ENCODE measurements at regions not wholly inside any gene's neighbourhood (a gene's known extent, or its start where the extent isn't known, plus 50 kb on each side); places are given as distances from the start of the nearest gene placed in this dataset.

GRCh38 chr18:77380695-77381094 lies 131.0 kb downstream of the GALR1 start:
- no peak overlapping the region for H3K27ac ChIP-seq
- H3K36me3 ChIP-seq = no peaks in the 10 kb centered on the region
- H3K27me3 ChIP-seq (replicated peaks; ENCODE audit: insufficient read depth) = no peaks in the 10 kb centered on the region
- DNase-seq (ENCODE audit: low spot score) = no peak
- TF ChIP-seq CTCF (IDR thresholded peaks at IDR 0.05) = no peak
- H3K4me3 ChIP-seq = no peak overlapping the region
- no peak for ATAC-seq (ENCODE audit: insufficient number of reproducible peaks, low FRiP score, low read depth)
- H3K9me3 ChIP-seq = no peaks in the 10 kb centered on the region
- no peaks in the 10 kb centered on the region for H3K4me1 ChIP-seq (ENCODE audit: control insufficient read depth in 1 of 2, low read depth in 2 of 2)

DNA sequence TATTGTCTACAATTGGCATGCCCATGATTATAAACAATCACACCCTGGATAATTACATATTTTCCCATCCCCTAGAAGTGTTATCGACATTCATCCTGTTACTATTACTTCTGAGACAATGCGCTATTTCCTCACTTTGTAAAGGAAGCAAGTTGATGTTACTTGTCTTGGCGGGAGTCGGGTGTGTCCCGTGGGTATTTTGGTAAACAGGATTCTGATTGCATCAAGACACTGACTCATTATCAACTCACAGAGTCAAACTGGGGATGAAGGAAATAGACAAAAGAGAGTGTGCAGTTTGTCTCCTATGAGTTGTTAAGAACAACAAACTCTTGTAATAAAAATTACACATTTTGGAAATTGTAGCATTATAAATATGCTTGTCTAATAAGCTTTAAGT lies 142.7 kb downstream of the GALR1 start:
- no peak overlapping the region for H3K4me3 ChIP-seq
- ATAC-seq (ENCODE audit: insufficient number of reproducible peaks, low FRiP score, low read depth) (no peak), DNase-seq (ENCODE audit: low spot score) (no peak)
- no peak for TF ChIP-seq CTCF (IDR thresholded peaks at IDR 0.05)
- H3K27ac ChIP-seq = no peak overlapping the region
- H3K4me1 ChIP-seq (ENCODE audit: control insufficient read depth in 1 of 2, low read depth in 2 of 2) = no peaks in the 10 kb centered on the region
- no peaks in the 10 kb centered on the region for H3K9me3 ChIP-seq
- no peaks in the 10 kb centered on the region for H3K27me3 ChIP-seq (replicated peaks; ENCODE audit: insufficient read depth)
- no peaks in the 10 kb centered on the region for H3K36me3 ChIP-seq

- Histone ChIP-seq H3K27me3 (replicated peaks; ENCODE audit: insufficient read depth) (no peaks in the 10 kb centered on the region), H3K4me3 (no peak overlapping the region), H3K4me1 (ENCODE audit: control insufficient read depth in 1 of 2, low read depth in 2 of 2) (no peaks in the 10 kb centered on the region), H3K9me3 (no peaks in the 10 kb centered on the region), H3K27ac (no peak overlapping the region), H3K36me3 (no peaks in the 10 kb centered on the region)
- no peak for DNase-seq (ENCODE audit: low spot score)
- no peak for TF ChIP-seq CTCF (IDR thresholded peaks at IDR 0.05)
- ATAC-seq (ENCODE audit: insufficient number of reproducible peaks, low FRiP score, low read depth) = no peak
Measured at GRCh38 chr18:77393519-77393918, 143.9 kb downstream of the GALR1 start.

- ATAC-seq (ENCODE audit: insufficient number of reproducible peaks, low FRiP score, low read depth) (no peak), DNase-seq (ENCODE audit: low spot score) (no peak)
- Histone ChIP-seq H3K9me3 (no peaks in the 10 kb centered on the region), H3K27me3 (replicated peaks; ENCODE audit: insufficient read depth) (no peaks in the 10 kb centered on the region), H3K27ac (no peak overlapping the region), H3K36me3 (no peaks in the 10 kb centered on the region), H3K4me3 (no peak overlapping the region), H3K4me1 (ENCODE audit: control insufficient read depth in 1 of 2, low read depth in 2 of 2) (no peaks in the 10 kb centered on the region)
- no peak for TF ChIP-seq CTCF (IDR thresholded peaks at IDR 0.05)
Measured at GRCh38 chr18:77395953-77396352, 146.3 kb downstream of the GALR1 start.

GRCh38 chr18:77397056-77397455 lies 147.4 kb downstream of the GALR1 start:
- Histone ChIP-seq H3K27ac (no peak overlapping the region), H3K27me3 (replicated peaks; ENCODE audit: insufficient read depth) (no peaks in the 10 kb centered on the region), H3K36me3 (no peaks in the 10 kb centered on the region), H3K4me1 (ENCODE audit: control insufficient read depth in 1 of 2, low read depth in 2 of 2) (no peaks in the 10 kb centered on the region), H3K4me3 (no peak overlapping the region), H3K9me3 (no peaks in the 10 kb centered on the region)
- DNase-seq (ENCODE audit: low spot score) (no peak), ATAC-seq (ENCODE audit: insufficient number of reproducible peaks, low FRiP score, low read depth) (no peak)
- TF ChIP-seq CTCF (IDR thresholded peaks at IDR 0.05) = no peak
